HepG2 (cell line): ENCODE measurements at regions not wholly inside any gene's neighbourhood (a gene's known extent, or its start where the extent isn't known, plus 50 kb on each side); places are given as distances from the start of the nearest gene placed in this dataset.

Experiments used
- ATAD3A ChIP-seq: sonication (generic); formaldehyde crosslinking; IDR thresholded peaks from 2 replicates; pipeline ENCODE4 v1.4.0; 2020; ENCODE audit warnings: missing genetic modification reagents
- JUND ChIP-seq: sonication (generic); formaldehyde crosslinking; IDR thresholded peaks from 2 replicates; pipeline ENCODE4 v1.8.0; 2022; ENCODE audit warnings: mild to moderate bottlenecking, missing genetic modification reagents
- NCOA5 ChIP-seq: sonication (generic); formaldehyde crosslinking; IDR thresholded peaks from 2 replicates; pipeline ENCODE4 v1.4.0; 2020; ENCODE audit warnings: missing genetic modification reagents
- RFXAP ChIP-seq: sonication (generic); formaldehyde crosslinking; IDR thresholded peaks from 2 replicates; pipeline ENCODE4 v1.4.0; 2020; ENCODE audit warnings: missing genetic modification reagents, borderline replicate concordance
- XBP1 ChIP-seq: sonication (generic); formaldehyde crosslinking; IDR thresholded peaks from 2 replicates; pipeline ENCODE4 v1.5.0; 2020; ENCODE audit warnings: missing genetic modification reagents
- ZNF577 ChIP-seq: sonication (generic); formaldehyde crosslinking; IDR thresholded peaks from 2 replicates; pipeline ENCODE4 v1.4.0; 2020; ENCODE audit warnings: mild to moderate bottlenecking, low read depth, missing genetic modification reagents, borderline replicate concordance
- TF ChIP-seq, protein P1 (sequence below): sonication (generic); formaldehyde crosslinking; IDR thresholded peaks from 2 replicates; pipeline ENCODE4 v1.4.0; 2020; ENCODE audit warnings: mild to moderate bottlenecking, missing genetic modification reagents
- TF ChIP-seq, protein P2 (sequence below): sonication (generic); formaldehyde crosslinking; IDR thresholded peaks from 2 replicates; pipeline ENCODE4 v1.4.0; 2020; ENCODE audit warnings: missing genetic modification reagents

DNA sequence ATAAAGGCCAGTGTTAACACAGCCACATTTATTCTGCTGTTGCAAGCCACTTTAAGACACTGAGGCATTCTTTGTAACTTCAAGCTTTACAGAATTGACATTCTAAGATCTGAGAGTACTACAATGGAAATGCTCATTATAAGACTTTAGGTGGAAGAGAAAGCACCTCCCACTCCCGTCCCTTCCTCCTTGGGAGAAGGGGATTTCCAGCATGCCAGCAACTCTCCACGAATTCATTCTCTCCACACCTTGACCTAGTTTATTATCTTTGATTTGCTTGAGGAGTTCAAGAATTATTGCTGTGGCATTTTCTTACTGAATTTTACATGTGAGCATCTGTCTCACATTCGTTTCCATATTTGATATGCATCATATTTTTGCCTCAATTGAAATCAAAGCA lies 644.4 kb upstream of the MIS18BP1 start (continued):
- TF ChIP-seq, protein P1, sequence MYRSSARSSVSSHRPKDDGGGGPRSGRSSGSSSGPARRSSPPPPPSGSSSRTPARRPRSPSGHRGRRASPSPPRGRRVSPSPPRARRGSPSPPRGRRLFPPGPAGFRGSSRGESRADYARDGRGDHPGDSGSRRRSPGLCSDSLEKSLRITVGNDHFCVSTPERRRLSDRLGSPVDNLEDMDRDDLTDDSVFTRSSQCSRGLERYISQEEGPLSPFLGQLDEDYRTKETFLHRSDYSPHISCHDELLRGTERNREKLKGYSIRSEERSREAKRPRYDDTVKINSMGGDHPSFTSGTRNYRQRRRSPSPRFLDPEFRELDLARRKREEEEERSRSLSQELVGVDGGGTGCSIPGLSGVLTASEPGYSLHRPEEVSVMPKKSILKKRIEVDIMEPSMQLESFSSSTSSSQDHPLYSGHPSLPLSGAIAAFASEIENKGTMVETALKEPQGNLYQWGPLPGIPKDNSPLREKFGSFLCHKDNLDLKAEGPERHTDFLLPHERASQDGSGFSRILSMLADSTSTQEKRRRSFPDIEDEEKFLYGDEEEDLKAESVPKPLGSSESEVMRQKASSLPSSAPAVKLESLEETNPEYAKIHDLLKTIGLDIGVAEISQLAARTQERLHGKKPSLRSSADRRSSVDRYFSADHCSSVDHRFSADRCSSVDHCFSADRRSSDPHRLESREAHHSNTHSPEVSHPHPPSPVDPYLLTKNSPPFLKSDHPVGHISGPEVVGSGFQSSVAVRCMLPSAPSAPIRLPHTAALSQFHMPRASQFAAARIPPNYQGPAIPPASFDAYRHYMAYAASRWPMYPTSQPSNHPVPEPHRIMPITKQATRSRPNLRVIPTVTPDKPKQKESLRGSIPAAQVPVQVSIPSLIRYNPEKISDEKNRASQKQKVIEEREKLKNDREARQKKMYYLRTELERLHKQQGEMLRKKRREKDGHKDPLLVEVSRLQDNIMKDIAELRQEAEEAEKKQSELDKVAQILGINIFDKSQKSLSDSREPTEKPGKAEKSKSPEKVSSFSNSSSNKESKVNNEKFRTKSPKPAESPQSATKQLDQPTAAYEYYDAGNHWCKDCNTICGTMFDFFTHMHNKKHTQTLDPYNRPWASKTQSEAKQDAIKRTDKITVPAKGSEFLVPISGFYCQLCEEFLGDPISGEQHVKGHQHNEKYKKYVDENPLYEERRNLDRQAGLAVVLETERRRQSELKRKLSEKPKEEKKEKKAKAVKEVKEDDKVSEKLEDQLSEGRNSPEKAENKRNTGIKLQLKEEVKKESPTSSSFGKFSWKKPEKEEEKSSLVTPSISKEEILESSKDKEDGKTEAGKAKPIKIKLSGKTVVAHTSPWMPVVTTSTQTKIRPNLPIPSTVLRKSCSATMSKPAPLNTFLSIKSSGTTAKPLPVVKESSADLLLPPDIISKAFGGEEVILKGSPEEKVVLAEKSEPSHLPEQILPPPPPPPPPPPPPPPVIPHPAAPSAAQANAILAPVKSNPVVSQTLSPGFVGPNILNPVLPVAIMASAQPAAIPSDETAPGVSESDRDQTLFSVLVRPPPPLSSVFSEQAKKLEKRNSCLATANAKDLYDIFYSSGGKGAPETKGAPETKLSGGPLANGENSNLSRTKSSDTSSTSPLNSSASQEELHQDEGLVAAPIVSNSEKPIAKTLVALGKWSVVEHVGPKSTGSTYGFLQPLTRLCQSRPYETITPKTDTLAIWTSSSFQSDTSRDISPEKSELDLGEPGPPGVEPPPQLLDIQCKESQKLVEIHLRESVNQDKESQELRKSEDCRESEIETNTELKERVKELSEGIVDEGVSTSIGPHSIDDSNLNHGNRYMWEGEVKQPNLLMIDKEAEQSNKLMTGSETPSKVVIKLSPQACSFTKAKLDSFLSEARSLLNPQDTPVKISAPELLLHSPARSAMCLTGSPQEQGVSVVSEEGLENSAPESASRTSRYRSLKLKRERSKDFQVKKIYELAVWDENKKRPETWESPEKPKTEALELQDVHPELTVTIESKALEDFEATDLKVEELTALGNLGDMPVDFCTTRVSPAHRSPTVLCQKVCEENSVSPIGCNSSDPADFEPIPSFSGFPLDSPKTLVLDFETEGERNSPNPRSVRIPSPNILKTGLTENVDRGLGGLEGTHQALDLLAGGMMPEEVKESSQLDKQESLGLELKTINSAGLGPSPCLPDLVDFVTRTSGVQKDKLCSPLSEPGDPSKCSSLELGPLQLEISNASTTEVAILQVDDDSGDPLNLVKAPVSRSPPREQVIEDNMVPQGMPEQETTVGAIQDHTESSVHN: no peak
- TF ChIP-seq ZNF577 (CRISPR knock-in tag) (no peak), NCOA5 (CRISPR knock-in tag) (no peak), XBP1 (CRISPR knock-in tag) (no peak), JUND (CRISPR knock-in tag) (no peak), ATAD3A (CRISPR knock-in tag) (no peak), RFXAP (CRISPR knock-in tag) (no peak)
- TF ChIP-seq, protein P2, sequence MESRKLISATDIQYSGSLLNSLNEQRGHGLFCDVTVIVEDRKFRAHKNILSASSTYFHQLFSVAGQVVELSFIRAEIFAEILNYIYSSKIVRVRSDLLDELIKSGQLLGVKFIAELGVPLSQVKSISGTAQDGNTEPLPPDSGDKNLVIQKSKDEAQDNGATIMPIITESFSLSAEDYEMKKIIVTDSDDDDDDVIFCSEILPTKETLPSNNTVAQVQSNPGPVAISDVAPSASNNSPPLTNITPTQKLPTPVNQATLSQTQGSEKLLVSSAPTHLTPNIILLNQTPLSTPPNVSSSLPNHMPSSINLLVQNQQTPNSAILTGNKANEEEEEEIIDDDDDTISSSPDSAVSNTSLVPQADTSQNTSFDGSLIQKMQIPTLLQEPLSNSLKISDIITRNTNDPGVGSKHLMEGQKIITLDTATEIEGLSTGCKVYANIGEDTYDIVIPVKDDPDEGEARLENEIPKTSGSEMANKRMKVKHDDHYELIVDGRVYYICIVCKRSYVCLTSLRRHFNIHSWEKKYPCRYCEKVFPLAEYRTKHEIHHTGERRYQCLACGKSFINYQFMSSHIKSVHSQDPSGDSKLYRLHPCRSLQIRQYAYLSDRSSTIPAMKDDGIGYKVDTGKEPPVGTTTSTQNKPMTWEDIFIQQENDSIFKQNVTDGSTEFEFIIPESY: no peak
